ENCODE measurements at regions not wholly inside any gene's neighbourhood (a gene's known extent, or its start where the extent isn't known, plus 50 kb on each side); places are given as distances from the start of the nearest gene placed in this dataset.
A peak's percentile ranks its signal among the peaks of the same experiment; 100 is the strongest.
"Not testable (repeated sequence)": the region's sequence is repeated elsewhere in the genome, so short reads cannot be mapped to it uniquely, and the experiment has no call there.

- Mint-ChIP-seq H3K27me3 (ENCODE audit: insufficient read depth) (peaks cover 22% of the 10 kb centered on the region), H3K4me3 (no peak overlapping the region), H3K27ac (no peak overlapping the region), H3K36me3 (ENCODE audit: low read depth) (no peaks in the 10 kb centered on the region), H3K9me3 (no peaks in the 10 kb centered on the region), H3K4me1 (ENCODE audit: low read depth) (peaks cover 6% of the 10 kb centered on the region; the same call in 1 of the 2 replicates)
- TF ChIP-seq, protein P1, sequence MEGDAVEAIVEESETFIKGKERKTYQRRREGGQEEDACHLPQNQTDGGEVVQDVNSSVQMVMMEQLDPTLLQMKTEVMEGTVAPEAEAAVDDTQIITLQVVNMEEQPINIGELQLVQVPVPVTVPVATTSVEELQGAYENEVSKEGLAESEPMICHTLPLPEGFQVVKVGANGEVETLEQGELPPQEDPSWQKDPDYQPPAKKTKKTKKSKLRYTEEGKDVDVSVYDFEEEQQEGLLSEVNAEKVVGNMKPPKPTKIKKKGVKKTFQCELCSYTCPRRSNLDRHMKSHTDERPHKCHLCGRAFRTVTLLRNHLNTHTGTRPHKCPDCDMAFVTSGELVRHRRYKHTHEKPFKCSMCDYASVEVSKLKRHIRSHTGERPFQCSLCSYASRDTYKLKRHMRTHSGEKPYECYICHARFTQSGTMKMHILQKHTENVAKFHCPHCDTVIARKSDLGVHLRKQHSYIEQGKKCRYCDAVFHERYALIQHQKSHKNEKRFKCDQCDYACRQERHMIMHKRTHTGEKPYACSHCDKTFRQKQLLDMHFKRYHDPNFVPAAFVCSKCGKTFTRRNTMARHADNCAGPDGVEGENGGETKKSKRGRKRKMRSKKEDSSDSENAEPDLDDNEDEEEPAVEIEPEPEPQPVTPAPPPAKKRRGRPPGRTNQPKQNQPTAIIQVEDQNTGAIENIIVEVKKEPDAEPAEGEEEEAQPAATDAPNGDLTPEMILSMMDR (IDR thresholded peaks at IDR 0.05), result no peak
- no peak for DNase-seq
Measured at GRCh38 chr17:21508211-21508610, 132.1 kb downstream of the KCNJ12 start.

- H3K27ac Mint-ChIP-seq; H3K4me1 Mint-ChIP-seq (ENCODE audit: low read depth); DNase-seq; H3K36me3 Mint-ChIP-seq (ENCODE audit: low read depth); H3K9me3 Mint-ChIP-seq; H3K4me3 Mint-ChIP-seq: not testable (repeated sequence)
- peaks cover 28% of the 10 kb centered on the region for H3K27me3 Mint-ChIP-seq (ENCODE audit: insufficient read depth)
Measured at GRCh38 chr17:21509356-21509755, 133.2 kb downstream of the KCNJ12 start.

DNA sequence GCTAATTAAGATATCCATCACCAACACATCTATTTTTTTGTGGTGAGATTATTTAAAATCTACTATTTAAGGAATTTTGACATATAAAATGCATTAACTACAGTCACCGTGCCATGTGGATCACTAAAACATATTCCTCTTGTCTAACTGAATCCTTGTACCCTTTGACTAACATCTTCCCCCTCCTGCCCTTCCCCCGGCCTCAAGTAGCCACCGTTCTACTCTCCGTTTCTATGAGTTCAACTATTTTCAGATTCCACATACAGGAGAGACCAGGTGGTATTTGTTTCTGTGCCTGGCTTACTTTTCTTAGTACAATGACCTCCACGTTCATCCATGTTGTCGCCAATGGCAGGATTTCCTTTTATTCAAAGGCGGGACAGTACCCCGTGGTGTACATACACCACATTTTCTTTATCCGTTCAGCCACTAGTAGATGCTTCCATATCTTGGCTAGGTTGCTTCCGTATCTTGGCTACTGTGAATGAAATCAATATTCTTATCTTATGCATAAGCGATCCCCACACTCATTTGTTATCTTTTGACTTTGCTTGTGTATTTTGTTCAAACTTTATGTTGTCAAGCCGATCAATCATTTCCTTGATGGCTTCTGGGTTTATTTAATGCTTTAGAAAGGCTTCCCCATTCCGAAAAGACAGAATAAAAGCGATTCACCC is 134.7 kb downstream of the KCNJ12 start:
- H3K27ac Mint-ChIP-seq, result no peak overlapping the region
- H3K4me1 Mint-ChIP-seq (ENCODE audit: low read depth), result peaks cover 6% of the 10 kb centered on the region; the same call in 1 of the 2 replicates
- H3K27me3 Mint-ChIP-seq (ENCODE audit: insufficient read depth), result peaks cover 27% of the 10 kb centered on the region
- peak overlapping the region; percentile 65 for H3K4me3 Mint-ChIP-seq
- DNase-seq, result no peak
- no peaks in the 10 kb centered on the region for H3K36me3 Mint-ChIP-seq (ENCODE audit: low read depth)
- H3K9me3 Mint-ChIP-seq, result no peaks in the 10 kb centered on the region
- TF ChIP-seq, protein P1 (IDR thresholded peaks at IDR 0.05), result no peak

DNA sequence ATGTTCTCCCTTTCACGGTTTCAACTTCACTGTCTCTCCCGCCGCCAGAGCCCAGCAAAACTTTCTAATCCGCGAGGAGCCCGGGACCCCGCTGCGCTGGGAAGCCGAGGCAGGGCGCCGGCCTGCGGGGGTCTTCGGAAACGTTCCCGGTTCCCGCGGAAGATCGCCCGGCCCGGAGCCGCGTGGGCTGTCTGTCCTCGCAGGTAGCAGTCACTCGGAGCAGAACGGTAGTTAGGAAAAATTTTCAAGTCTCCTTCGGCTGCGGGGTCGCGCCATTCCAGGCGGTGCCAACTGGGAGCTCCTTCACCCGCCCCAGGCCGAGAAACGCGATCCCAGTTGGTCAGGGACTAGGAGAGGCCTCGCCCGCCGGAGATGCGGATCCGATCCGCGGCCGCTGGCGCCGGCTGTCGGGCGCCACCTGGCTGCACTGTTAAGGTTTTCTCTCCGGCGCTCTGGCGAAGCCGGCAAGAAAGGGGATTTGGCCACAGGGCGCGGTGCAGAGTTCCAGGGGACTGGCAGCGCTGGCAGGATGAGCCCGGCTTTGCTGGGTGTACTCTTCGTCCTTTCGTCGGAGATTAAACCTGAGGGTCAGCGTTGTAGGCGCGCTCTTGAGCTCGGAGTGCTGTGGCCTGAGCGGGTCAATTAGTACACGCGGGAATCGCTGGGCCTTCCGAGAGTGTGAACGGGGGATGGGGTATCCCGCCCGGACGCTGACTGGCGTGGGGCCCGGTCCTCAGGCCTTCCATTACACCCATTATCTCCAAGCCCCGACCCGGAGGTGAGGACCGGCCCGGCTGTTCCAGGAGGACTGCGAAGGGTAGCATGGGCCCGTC is 135.4 kb downstream of the KCNJ12 start:
- H3K9me3 Mint-ChIP-seq, result no peaks in the 10 kb centered on the region
- DNase-seq, result peak; percentile 76
- H3K27ac Mint-ChIP-seq, result no peak overlapping the region
- no peaks in the 10 kb centered on the region for H3K36me3 Mint-ChIP-seq (ENCODE audit: low read depth)
- H3K4me1 Mint-ChIP-seq (ENCODE audit: low read depth), result peaks cover 6% of the 10 kb centered on the region; the same call in 1 of the 2 replicates
- H3K27me3 Mint-ChIP-seq (ENCODE audit: insufficient read depth), result peaks cover 26% of the 10 kb centered on the region
- TF ChIP-seq, protein P1 (IDR thresholded peaks at IDR 0.05), result peak; percentile 87
- H3K4me3 Mint-ChIP-seq, result peak overlapping the region; percentile 65

DNA sequence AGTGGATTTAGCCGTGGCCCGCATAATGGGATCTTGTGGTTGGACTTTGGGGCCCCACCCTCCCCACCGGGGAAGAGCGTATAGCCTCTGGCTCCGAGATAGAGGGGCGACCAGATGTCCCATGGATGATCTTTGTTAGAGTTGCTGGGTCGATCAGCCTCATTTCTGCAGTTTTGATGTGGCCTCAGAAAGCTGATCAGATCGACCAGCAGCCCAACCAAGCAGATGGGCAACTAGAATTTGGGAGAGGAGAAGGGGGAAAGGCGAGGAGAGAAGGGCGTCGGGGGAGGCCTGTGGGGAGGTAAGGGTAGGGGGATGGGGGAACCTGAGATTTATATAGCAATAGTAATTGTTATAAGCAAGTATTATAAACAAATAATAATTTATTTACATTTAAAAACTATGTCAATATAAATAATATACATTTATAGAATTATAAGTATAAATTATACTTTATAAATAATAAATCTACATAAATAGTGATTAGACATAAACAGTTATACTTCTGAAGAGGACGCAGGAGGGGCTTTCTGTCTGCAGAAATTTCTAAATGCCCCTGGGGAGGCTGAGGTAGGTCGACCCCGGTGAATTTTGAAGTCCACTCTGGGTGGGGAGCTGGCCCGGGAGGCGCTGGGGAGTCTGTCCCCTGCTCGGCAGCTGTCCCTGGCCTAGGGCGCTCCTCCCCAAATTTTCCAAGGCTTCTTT is 136.3 kb downstream of the KCNJ12 start:
- Mint-ChIP-seq H3K9me3 (no peaks in the 10 kb centered on the region), H3K4me1 (ENCODE audit: low read depth) (peaks cover 6% of the 10 kb centered on the region; the same call in 1 of the 2 replicates), H3K27me3 (ENCODE audit: insufficient read depth) (peaks cover 27% of the 10 kb centered on the region), H3K27ac (no peak overlapping the region), H3K4me3 (no peak overlapping the region), H3K36me3 (ENCODE audit: low read depth) (no peaks in the 10 kb centered on the region)
- TF ChIP-seq, protein P1 (IDR thresholded peaks at IDR 0.05), result no peak
- DNase-seq, result no peak
